ENCODE measurements at regions not wholly inside any gene's neighbourhood (a gene's known extent, or its start where the extent isn't known, plus 50 kb on each side); places are given as distances from the start of the nearest gene placed in this dataset.

GRCh38 chr6:132081338-132081737 is 130.2 kb upstream of the CCN2 start:
- Histone ChIP-seq H3K4me3 (replicated peaks in 1 of 2; ENCODE audit: low read depth in 1 of 2, low read length in 2 of 2) (no peak overlapping the region), H3K9me3 (ENCODE audit: control insufficient read depth in 1 of 2, insufficient read depth in 1 of 2, low read depth in 1 of 2, low read length in 2 of 2) (no peaks in the 10 kb centered on the region), H3K79me2 (ENCODE audit: insufficient read depth, low read length) (no peaks in the 10 kb centered on the region), H3K4me1 (ENCODE audit: control insufficient read depth in 1 of 2, insufficient read depth in 2 of 2, low read length in 2 of 2) (no peaks in the 10 kb centered on the region), H3K9me2 (ENCODE audit: insufficient read depth) (no peaks in the 10 kb centered on the region), H4K20me1 (ENCODE audit: insufficient read depth) (no peaks in the 10 kb centered on the region), H3K27me3 (ENCODE audit: insufficient read depth, low read length) (no peaks in the 10 kb centered on the region), H3K27ac (ENCODE audit: low read depth, low read length) (no peak overlapping the region), H3K4me2 (ENCODE audit: low read length) (no peak overlapping the region), H3K9ac (ENCODE audit: low read length) (no peak overlapping the region), H3K36me3 (ENCODE audit: control insufficient read depth in 1 of 2, insufficient read depth in 2 of 2, low read length in 2 of 2) (no peaks in the 10 kb centered on the region), H2AFZ (ENCODE audit: low read depth, low read length, poor library complexity, severe bottlenecking) (no peak overlapping the region)
- BruUV-seq (replicated peaks), result no TSS peak
- no peak for TF ChIP-seq SRF (IDR thresholded peaks at IDR 0.05; ENCODE audit: low read depth)
- no peak for TF ChIP-seq FOSL1 (IDR thresholded peaks at IDR 0.05; ENCODE audit: low read depth)
- TF ChIP-seq CEBPB (IDR thresholded peaks at IDR 0.05; ENCODE audit: low read depth), result no peak
- TF ChIP-seq REST (IDR thresholded peaks at IDR 0.05; ENCODE audit: low read depth), result no peak
- no peak for TF ChIP-seq ZFX (IDR thresholded peaks at IDR 0.05)
- no peak for TF ChIP-seq ATF3 (IDR thresholded peaks at IDR 0.05)
- TF ChIP-seq EZH2phosphoT487 (IDR thresholded peaks at IDR 0.05; ENCODE audit: borderline replicate concordance), result no peak
- TF ChIP-seq ZBTB33 (IDR thresholded peaks at IDR 0.05; ENCODE audit: extremely low read depth, insufficient replicate concordance, low read length), result no peak
- no peak for TF ChIP-seq CTCF (IDR thresholded peaks at IDR 0.05 in 2 of 3, conservative IDR thresholded peaks at IDR 0.05 in 1 of 3; ENCODE audit: borderline replicate concordance in 1 of 3, insufficient read depth in 1 of 3, low read depth in 2 of 3, low read length in 2 of 3)
- TF ChIP-seq SP1 (IDR thresholded peaks at IDR 0.05; ENCODE audit: low read depth), result no peak
- no peak for TF ChIP-seq JUND (IDR thresholded peaks at IDR 0.05)
- no peak for TF ChIP-seq MAX (IDR thresholded peaks at IDR 0.05)
- TF ChIP-seq RAD21 (IDR thresholded peaks at IDR 0.05; ENCODE audit: low read depth), result no peak
- TF ChIP-seq YY1 (IDR thresholded peaks at IDR 0.05; ENCODE audit: extremely low read depth, insufficient replicate concordance, low read depth, low read length), result no peak
- POLR2A ChIA-PET, result no interaction called here
- RAD21 ChIA-PET (ENCODE audit: low non-redundant PET in 1 of 2, low total read pairs in 2 of 2, uncharacterized antibody in 2 of 2, unreplicated experiment in 2 of 2), result no interaction called here
- intact Hi-C loops (cut with micrococcal nuclease), result no loop called here
- ATAC-seq (no peak), DNase-seq (ENCODE audit: low read depth, low spot score) (no peak)
- CTCF ChIA-PET, result no interaction called here

Data from HCT116 (cell line).